ENCODE measurements at regions not wholly inside any gene's neighbourhood (a gene's known extent, or its start where the extent isn't known, plus 50 kb on each side); places are given as distances from the start of the nearest gene placed in this dataset.

- no peak overlapping the region for H3K27ac ChIP-seq (replicated peaks)
- H3K27me3 ChIP-seq (ENCODE audit: insufficient read depth, poor library complexity, severe bottlenecking), result no peaks in the 10 kb centered on the region
- no peak for TF ChIP-seq POLR2AphosphoS5 (IDR thresholded peaks at IDR 0.05; ENCODE audit: low read depth)
- no peak for TF ChIP-seq REST (IDR thresholded peaks at IDR 0.05; ENCODE audit: insufficient replicate concordance, low read depth)
- no peak for TF ChIP-seq CTCF (IDR thresholded peaks at IDR 0.05; ENCODE audit: insufficient read depth, low read length)
- no peak for TF ChIP-seq SPI1 (IDR thresholded peaks at IDR 0.05; ENCODE audit: borderline replicate concordance, low read depth)
- TF ChIP-seq GABPA (IDR thresholded peaks at IDR 0.05; ENCODE audit: low read depth), result no peak
- no peak overlapping the region for H3K4me3 ChIP-seq (replicated peaks; ENCODE audit: insufficient read depth, low read length)
- no peak for DNase-seq (ENCODE audit: low read depth in 1 of 2, low spot score in 1 of 2)
These were observed 126.6 kb upstream of the PTPRT start for GRCh38 chr20:43316271-43316670.

DNA sequence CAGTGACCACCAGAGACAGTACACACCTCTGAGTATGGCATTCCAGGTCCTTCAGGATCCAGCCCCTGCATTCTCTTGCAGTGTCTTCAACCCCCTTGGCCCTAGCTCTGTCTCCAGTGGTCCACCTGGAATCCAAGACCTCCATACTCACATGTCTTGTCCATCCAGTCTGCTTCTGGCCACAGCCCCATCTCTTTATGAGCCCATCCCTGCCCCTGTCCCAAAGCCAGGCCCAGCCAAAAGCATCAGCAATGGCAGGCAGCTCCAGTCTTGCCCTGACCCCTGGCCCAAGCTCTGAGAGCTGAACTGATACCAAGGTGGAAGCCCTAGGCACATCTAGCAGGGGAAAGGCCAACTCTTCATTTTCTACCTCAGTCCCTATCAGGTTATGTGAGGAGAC is 119.6 kb upstream of the PTPRT start:
- Histone ChIP-seq H3K27me3 (ENCODE audit: insufficient read depth, poor library complexity, severe bottlenecking) (no peaks in the 10 kb centered on the region), H3K27ac (replicated peaks) (no peak overlapping the region), H3K4me3 (replicated peaks; ENCODE audit: insufficient read depth, low read length) (no peak overlapping the region)
- no peak for DNase-seq (ENCODE audit: low read depth in 1 of 2, low spot score in 1 of 2)
- no peak for TF ChIP-seq SPI1 (IDR thresholded peaks at IDR 0.05; ENCODE audit: borderline replicate concordance, low read depth)

DNA sequence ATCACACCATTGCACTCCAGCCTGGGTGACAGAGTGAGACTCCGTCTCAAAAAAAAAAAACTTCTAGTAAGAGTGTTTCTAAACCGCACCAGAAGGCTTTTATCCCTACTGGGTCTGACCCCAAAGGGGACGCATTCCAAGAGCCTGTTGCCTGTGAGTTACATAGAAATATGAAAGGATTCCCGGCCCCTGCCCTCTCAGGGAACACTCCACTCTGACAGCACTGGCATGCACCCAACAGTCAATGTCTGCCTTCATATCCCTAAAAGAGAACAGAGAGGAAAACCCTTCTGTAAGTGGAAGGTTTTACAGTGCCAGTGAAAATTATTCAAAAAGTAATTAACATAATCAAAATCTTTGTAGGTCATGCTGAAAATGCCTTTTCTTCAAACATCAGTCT is 117.1 kb upstream of the PTPRT start:
- H3K4me3 ChIP-seq (replicated peaks; ENCODE audit: insufficient read depth, low read length), result no peak overlapping the region
- H3K27ac ChIP-seq (replicated peaks), result no peak overlapping the region
- H3K27me3 ChIP-seq (ENCODE audit: insufficient read depth, poor library complexity, severe bottlenecking), result no peaks in the 10 kb centered on the region
- no peak for DNase-seq (ENCODE audit: low read depth in 1 of 2, low spot score in 1 of 2)
- TF ChIP-seq GABPA (IDR thresholded peaks at IDR 0.05; ENCODE audit: low read depth) (no peak), SPI1 (IDR thresholded peaks at IDR 0.05; ENCODE audit: borderline replicate concordance, low read depth) (no peak), POLR2AphosphoS5 (IDR thresholded peaks at IDR 0.05; ENCODE audit: low read depth) (no peak), CTCF (IDR thresholded peaks at IDR 0.05; ENCODE audit: insufficient read depth, low read length) (no peak), REST (IDR thresholded peaks at IDR 0.05; ENCODE audit: insufficient replicate concordance, low read depth) (no peak)

DNA sequence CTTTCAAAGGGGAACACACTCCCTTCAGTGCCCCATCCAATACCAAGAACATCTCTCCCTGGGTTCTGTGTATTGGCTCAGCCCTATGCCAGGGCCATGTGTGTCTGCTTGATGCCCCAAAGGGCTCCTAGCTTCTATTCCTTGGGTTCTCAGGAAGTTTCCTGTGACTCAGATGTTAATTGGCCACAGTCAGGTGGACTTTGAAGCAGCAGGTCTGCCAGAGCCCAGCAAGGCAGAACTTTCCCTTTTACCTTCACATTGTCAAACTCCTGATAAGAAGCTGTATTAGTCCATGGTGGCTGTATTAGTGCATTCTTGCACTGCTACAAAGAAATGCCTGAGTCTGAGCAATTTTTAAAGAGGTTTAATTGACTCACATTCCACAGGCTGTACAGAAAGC is 116.0 kb upstream of the PTPRT start:
- H3K27me3 ChIP-seq (ENCODE audit: insufficient read depth, poor library complexity, severe bottlenecking), result no peaks in the 10 kb centered on the region
- no peak for DNase-seq (ENCODE audit: low read depth in 1 of 2, low spot score in 1 of 2)
- H3K4me3 ChIP-seq (replicated peaks; ENCODE audit: insufficient read depth, low read length), result no peak overlapping the region
- no peak overlapping the region for H3K27ac ChIP-seq (replicated peaks)
- TF ChIP-seq SPI1 (IDR thresholded peaks at IDR 0.05; ENCODE audit: borderline replicate concordance, low read depth), result no peak
- TF ChIP-seq CTCF (IDR thresholded peaks at IDR 0.05; ENCODE audit: insufficient read depth, low read length), result no peak
- TF ChIP-seq POLR2AphosphoS5 (IDR thresholded peaks at IDR 0.05; ENCODE audit: low read depth), result no peak
- TF ChIP-seq GABPA (IDR thresholded peaks at IDR 0.05; ENCODE audit: low read depth), result no peak
- TF ChIP-seq REST (IDR thresholded peaks at IDR 0.05; ENCODE audit: insufficient replicate concordance, low read depth), result no peak

Measured in HL-60 (cell line).